Psoas muscle (tissue), 7 donors: ENCODE measurements at regions not wholly inside any gene's neighbourhood (a gene's known extent, or its start where the extent isn't known, plus 50 kb on each side); places are given as distances from the start of the nearest gene placed in this dataset.
"Not testable (repeated sequence)": the region's sequence is repeated elsewhere in the genome, so short reads cannot be mapped to it uniquely, and the experiment has no call there.

ENCODE experiments used
- ATAC-seq, 4 donors: fragments of 200-7000 bp; cut with Tn5 transposase; one replicate each; pipeline ENCODE4 v1.9.1; 2020; ENCODE audit warnings: moderate library complexity in 3 of 4, mild to moderate bottlenecking in 2 of 4
- DNase-seq, 2 donors: peaks; one replicate each; pipeline ENCODE4 v3.0.0-alpha.2; 2020
- H3K27ac ChIP-seq: fragments of 200-600 bp; one replicate; pipeline ENCODE4 v1.8.0; 2022
- H3K27me3 ChIP-seq, 3 donors: fragments of 200-600 bp in 1 of 3; one replicate each; pipeline versions ENCODE4 v1.6.1 to v1.8.0; 2013 to 2022; ENCODE audit warnings: low read length in 2 of 3, mild to moderate bottlenecking in 2 of 3, moderate library complexity in 1 of 3; ENCODE audit not compliant: insufficient read depth in 3 of 3
- H3K36me3 ChIP-seq, 2 donors: fragments of 200-600 bp in 1 of 2; one replicate each; pipeline versions ENCODE4 v1.6.1 to v1.8.0; 2013 to 2022; ENCODE audit warnings: low read depth in 1 of 2, mild to moderate bottlenecking in 1 of 2, moderate library complexity in 1 of 2; ENCODE audit not compliant: insufficient read depth in 1 of 2
- H3K4me1 ChIP-seq: fragments of 200-600 bp; one replicate; pipeline ENCODE4 v1.8.0; 2022
- H3K4me3 ChIP-seq: fragments of 200-600 bp; one replicate; pipeline ENCODE4 v1.8.0; 2022; ENCODE audit warnings: mild to moderate bottlenecking
- H3K9me3 ChIP-seq: fragments of 200-600 bp; one replicate; pipeline ENCODE4 v1.8.0; 2022
- CTCF ChIP-seq: fragments of 200-600 bp; IDR thresholded peaks from one replicate; pipeline ENCODE4 v1.8.0; 2022; ENCODE audit warnings: antibody characterized with exemption
- WGBS, 3 donors: extraction: QIAGEN DNeasy Blood & Tissue Kit; methylation state at CpG; one replicate each; pipeline versions ENCODE4 v1.1.6 to v1.1.7; 2013; 5-methylcytosine and 5-hydroxymethylcytosine counted together
- intact Hi-C, 2 donors: fragments of 100-400 bp; cut with DNase I; formaldehyde crosslinking; loops; one replicate each; pipeline versions ENCODE4 v1.11.0 to v1.14.2; 2022
- donor health status: healthy with polysubstance abuse.
- donor health status: DM: no; HTN: no; CAD: no; lungs with moderate emphysema.
- donor health status: Bipolar disorder and iron deficiency.
- donor health status: healthy.
- donor health status: DM: yes; HTN: yes; CAD: no.
- donor health status: DM: no; HTN: no; CAD: no.
- donor health status: DM: yes; HTN: yes; CAD: no.

- H3K4me1 ChIP-seq, H3K27ac ChIP-seq, ATAC-seq, H3K27me3 ChIP-seq, H3K36me3 ChIP-seq, intact Hi-C loops, H3K9me3 ChIP-seq, H3K4me3 ChIP-seq: not testable (repeated sequence)
- DNase-seq, result peak in 1 of 2 donors; percentile 8
- WGBS, 3 donors, result 79 to 86% (median 85%) methylated on average over 7 to 10 of the region's 11 CpGs
Observed at GRCh38 chr15:84395384-84395783, 159.8 kb downstream of the GOLGA6L4 start.

DNA sequence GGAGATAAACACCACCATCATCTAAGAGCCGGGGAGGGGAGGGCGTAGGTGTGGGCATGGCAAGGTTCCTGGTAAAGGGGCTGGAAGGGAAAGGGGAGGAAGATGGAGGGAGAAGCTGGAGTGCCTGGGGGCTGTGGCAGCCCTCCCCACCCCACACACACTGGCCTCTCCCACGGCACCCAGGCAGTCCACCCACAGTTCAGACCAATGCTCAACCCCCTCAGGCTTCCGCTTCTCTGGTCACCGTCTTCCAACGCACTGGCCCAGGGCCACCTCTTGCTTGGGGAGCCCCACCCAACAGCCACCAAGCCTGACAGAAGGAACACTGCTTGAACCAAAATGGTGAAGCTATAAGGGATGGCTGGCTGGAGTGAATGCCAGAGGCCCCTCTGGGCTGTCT is 160.3 kb downstream of the GOLGA6L4 start:
- DNase-seq, result not testable (repeated sequence)

GRCh38 chr15:84397066-84397465 is 161.5 kb downstream of the GOLGA6L4 start:
- intact Hi-C loops, result not testable (repeated sequence)
- DNase-seq, result peak in 1 of 2 donors; percentile 15
- WGBS, 3 donors, result 87 to 92% (median 89%) methylated on average over 4 to 16 of the region's 18 CpGs

More for the DNA sequence above, 160.3 kb downstream of the GOLGA6L4 start:
- H3K4me1 ChIP-seq, H3K4me3 ChIP-seq, H3K27ac ChIP-seq, H3K9me3 ChIP-seq, H3K27me3 ChIP-seq, H3K36me3 ChIP-seq, ATAC-seq, intact Hi-C loops: not testable (repeated sequence)
- 72 to 83% (median 73%) methylated on average over 4 to 6 of the region's 6 CpGs for WGBS, 3 donors

DNA sequence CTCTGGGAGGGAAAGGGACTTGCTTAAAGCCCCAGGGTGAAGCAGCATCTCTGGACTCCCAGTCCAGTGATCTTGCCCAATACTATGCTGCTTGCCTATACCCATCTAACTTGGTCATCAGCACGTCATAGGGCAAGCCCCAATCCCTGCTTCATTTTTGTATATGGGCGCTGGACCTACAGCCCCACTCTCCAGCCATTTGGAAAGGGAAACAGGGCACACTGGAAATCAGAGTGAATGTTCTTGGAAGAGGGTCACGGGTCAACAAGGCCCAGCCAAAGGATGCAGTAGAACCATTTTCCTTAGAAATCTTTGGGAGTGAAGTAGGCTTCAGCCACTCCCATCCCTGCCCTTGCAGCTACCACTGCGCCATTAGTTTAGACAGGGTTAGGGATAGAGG is 162.5 kb downstream of the GOLGA6L4 start:
- H3K4me1 ChIP-seq, H3K9me3 ChIP-seq, H3K36me3 ChIP-seq, DNase-seq, H3K27ac ChIP-seq, intact Hi-C loops, H3K27me3 ChIP-seq, ATAC-seq, H3K4me3 ChIP-seq: not testable (repeated sequence)
- 78 to 94% (median 87%) methylated on average over 4 of the region's 4 CpGs for WGBS, 3 donors

More at GRCh38 chr15:84397066-84397465, 161.5 kb downstream of the GOLGA6L4 start:
- not testable (repeated sequence) for H3K4me1 ChIP-seq, H3K4me3 ChIP-seq, H3K27ac ChIP-seq, H3K36me3 ChIP-seq, H3K9me3 ChIP-seq, ATAC-seq, H3K27me3 ChIP-seq

DNA sequence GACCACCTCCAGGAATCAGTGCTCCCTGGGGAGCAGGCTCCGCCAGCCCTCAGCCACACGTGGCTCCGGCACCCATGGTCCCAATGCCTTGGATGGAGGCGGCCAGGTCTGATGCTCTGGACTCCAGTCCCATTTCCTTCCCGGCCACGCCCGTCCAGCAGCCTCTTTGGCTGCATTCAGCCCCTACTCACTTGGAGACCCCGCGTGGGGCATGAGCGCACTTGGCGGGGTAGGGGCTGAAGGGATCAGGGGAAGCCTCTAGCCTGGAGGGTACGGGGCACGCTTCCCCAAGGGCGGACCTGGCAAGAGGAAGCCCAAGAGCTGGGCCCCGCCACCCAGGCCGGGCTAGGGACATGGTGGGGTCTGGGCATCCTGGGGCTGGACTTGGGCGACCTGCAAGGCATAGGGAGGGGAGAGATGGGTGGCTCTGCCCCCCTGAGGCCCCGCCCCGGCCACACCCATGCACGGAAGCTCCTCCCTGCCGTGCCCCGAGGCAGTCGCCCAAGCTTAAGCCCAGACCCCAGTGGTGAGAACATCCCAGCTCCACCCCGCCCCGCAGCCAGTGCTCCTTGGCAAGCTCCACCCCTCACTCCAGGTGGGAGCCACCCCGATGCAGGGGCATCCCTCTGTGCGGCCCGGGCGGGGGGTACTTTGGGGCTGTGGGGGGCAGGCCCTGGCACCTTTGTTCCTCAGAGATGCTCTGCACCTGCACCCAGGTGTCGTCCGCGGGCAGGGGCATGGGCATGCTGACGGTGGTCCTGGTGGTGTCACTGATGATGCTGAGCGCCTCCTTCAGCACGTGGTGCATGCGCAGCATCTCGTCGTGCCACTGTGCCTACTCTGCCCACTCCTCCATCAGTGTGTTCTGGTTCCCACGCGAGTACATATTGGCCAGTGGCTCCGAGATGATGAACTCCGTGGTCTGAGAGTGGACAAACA is 163.5 kb downstream of the GOLGA6L4 start:
- Histone ChIP-seq H3K4me3 (no peak overlapping the region), H3K4me1 (no peaks in the 10 kb centered on the region), H3K27me3 (no peaks in the 10 kb centered on the region), H3K9me3 (no peaks in the 10 kb centered on the region), H3K36me3 (no peaks in the 10 kb centered on the region), H3K27ac (no peak overlapping the region)
- ATAC-seq, result no peak
- intact Hi-C loops, result no loop called here
- peak in 1 of 2 donors; percentile 36 for DNase-seq
- no peak for TF ChIP-seq CTCF
- 88 to 90% (median 89%) methylated on average over 41 to 42 of the region's 42 CpGs for WGBS, 3 donors

GRCh38 chr15:84400017-84400740 is 164.6 kb downstream of the GOLGA6L4 start:
- Histone ChIP-seq H3K4me1 (no peaks in the 10 kb centered on the region), H3K27me3 (no peaks in the 10 kb centered on the region), H3K4me3 (no peak overlapping the region), H3K27ac (no peak overlapping the region), H3K36me3 (no peaks in the 10 kb centered on the region), H3K9me3 (no peaks in the 10 kb centered on the region)
- 68 to 83% (median 78%) methylated on average over 13 of the region's 13 CpGs for WGBS, 3 donors
- DNase-seq (peak in 1 of 2 donors; percentile 34), ATAC-seq (no peak)
- TF ChIP-seq CTCF, result no peak
- intact Hi-C loops, result no loop called here
